ENCODE measurements at regions not wholly inside any gene's neighbourhood (a gene's known extent, or its start where the extent isn't known, plus 50 kb on each side); places are given as distances from the start of the nearest gene placed in this dataset.

DNA sequence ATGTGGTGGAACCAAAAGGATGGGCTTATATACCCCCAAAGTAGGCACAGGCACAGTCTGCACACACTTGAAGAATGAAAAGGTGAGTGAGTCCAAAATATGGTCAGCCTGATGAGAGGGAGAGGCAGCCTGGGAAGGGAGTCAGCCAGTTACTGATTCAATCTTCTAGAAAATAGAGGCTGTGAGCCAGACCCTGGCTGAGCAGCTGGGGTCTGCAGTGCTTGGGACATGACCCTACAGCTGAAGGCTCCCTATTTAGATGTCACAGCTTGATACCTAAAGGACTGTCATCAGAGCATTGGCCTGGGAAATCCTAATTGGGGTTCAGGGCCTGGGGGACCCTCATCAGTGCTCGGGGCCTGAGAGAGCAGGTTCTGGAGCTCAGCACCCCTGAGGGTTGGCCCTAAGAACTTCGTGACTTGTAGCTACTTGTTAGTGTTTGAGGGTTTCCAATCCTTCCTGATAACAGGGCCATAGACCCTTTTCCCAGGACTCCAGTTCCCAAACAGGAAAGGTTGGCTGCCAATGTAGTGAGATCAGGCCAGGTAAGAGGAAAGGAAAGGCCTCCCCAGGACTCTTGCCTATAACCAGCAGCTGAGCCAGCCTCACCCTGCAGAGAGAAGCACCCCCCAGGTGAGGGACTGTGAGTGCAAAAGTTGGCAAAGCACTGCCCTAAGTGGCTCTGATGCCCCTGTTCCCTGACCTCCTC, 54.7 kb upstream of the SLCO2A1 start:
- TF ChIP-seq HDAC6 (IDR thresholded peaks at IDR 0.05; ENCODE audit: low read depth, low read length) (no peak), RAD21 (IDR thresholded peaks at IDR 0.05 in 1 of 2, conservative IDR thresholded peaks at IDR 0.05 in 1 of 2; ENCODE audit: low read depth in 2 of 2, low read length in 2 of 2) (no peak)
- TF ChIP-seq, protein P1, sequence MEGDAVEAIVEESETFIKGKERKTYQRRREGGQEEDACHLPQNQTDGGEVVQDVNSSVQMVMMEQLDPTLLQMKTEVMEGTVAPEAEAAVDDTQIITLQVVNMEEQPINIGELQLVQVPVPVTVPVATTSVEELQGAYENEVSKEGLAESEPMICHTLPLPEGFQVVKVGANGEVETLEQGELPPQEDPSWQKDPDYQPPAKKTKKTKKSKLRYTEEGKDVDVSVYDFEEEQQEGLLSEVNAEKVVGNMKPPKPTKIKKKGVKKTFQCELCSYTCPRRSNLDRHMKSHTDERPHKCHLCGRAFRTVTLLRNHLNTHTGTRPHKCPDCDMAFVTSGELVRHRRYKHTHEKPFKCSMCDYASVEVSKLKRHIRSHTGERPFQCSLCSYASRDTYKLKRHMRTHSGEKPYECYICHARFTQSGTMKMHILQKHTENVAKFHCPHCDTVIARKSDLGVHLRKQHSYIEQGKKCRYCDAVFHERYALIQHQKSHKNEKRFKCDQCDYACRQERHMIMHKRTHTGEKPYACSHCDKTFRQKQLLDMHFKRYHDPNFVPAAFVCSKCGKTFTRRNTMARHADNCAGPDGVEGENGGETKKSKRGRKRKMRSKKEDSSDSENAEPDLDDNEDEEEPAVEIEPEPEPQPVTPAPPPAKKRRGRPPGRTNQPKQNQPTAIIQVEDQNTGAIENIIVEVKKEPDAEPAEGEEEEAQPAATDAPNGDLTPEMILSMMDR (IDR thresholded peaks at IDR 0.05; ENCODE audit: control extremely low read depth in 1 of 3, insufficient read depth in 1 of 3, low read depth in 1 of 3, low read length in 3 of 3), result no peak
- TF ChIP-seq, protein P2, sequence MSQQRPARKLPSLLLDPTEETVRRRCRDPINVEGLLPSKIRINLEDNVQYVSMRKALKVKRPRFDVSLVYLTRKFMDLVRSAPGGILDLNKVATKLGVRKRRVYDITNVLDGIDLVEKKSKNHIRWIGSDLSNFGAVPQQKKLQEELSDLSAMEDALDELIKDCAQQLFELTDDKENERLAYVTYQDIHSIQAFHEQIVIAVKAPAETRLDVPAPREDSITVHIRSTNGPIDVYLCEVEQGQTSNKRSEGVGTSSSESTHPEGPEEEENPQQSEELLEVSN (IDR thresholded peaks at IDR 0.05), result no peak

Data from H1 (cell line).